ENCODE measurements at regions not wholly inside any gene's neighbourhood (a gene's known extent, or its start where the extent isn't known, plus 50 kb on each side); places are given as distances from the start of the nearest gene placed in this dataset.

DNA sequence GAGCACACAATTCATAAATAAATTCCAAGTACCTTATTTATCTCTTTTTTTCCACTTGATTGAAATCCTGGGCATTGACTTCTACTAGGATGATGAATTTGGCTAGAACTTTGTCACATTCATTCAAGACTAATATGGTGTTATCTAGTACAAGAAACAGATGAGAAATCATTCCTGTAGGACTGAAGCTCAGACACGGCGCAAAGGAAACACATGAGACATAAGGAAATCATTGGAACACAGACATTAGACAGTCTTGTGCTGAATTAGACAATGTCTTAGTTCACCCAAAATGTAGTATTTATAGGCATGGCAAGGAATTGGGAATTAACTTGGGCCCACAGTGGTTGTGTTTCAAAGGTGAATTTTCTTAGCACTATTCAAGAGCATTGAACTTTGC lies 305.7 kb downstream of the SETD4 start:
- Histone ChIP-seq H3K4me1 (no peaks in the 10 kb centered on the region), H3K9me3 (no peaks in the 10 kb centered on the region), H3K4me3 (replicated peaks in 1 of 3) (no peak overlapping the region), H3K36me3 (no peaks in the 10 kb centered on the region), H3K27me3 (no peaks in the 10 kb centered on the region), H3K27ac (no peak overlapping the region)
- intact Hi-C loops (cut with DNase I): no loop called here
- 90 to 93% methylated on average over 2 of the region's 2 CpGs for WGBS, 2 donors
- DNase-seq: no peak
- TF ChIP-seq POLR2A (IDR thresholded peaks at IDR 0.05): no peak
- TF ChIP-seq, protein P1, sequence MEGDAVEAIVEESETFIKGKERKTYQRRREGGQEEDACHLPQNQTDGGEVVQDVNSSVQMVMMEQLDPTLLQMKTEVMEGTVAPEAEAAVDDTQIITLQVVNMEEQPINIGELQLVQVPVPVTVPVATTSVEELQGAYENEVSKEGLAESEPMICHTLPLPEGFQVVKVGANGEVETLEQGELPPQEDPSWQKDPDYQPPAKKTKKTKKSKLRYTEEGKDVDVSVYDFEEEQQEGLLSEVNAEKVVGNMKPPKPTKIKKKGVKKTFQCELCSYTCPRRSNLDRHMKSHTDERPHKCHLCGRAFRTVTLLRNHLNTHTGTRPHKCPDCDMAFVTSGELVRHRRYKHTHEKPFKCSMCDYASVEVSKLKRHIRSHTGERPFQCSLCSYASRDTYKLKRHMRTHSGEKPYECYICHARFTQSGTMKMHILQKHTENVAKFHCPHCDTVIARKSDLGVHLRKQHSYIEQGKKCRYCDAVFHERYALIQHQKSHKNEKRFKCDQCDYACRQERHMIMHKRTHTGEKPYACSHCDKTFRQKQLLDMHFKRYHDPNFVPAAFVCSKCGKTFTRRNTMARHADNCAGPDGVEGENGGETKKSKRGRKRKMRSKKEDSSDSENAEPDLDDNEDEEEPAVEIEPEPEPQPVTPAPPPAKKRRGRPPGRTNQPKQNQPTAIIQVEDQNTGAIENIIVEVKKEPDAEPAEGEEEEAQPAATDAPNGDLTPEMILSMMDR (IDR thresholded peaks at IDR 0.05): no peak

DNA sequence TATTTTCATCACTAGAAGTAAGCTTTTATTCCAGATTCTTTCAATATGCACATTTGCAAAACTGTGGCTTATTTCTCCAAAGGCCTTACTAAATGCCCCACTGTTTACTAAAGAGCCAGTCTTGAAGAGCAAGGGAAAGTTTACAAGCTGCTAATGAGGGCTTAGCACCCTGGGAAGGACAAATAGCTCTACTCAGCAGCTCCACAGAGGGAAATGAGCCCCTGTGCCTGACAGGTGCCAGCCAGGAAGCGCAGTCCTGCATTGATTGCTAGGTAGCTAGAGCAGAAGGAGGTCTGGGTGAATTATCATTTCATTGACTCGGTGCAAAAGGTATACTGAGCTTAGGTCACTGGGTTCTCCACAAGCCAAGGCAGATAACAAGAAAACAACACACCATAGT lies 307.0 kb downstream of the SETD4 start:
- H3K4me3 ChIP-seq (replicated peaks in 1 of 3): no peak overlapping the region
- intact Hi-C loops (cut with DNase I): no loop called here
- H3K36me3 ChIP-seq: no peaks in the 10 kb centered on the region
- H3K4me1 ChIP-seq: no peaks in the 10 kb centered on the region
- WGBS, 2 donors: 74 to 78% methylated on average over 2 of the region's 2 CpGs
- H3K27me3 ChIP-seq: no peaks in the 10 kb centered on the region
- no peaks in the 10 kb centered on the region for H3K9me3 ChIP-seq
- no peak overlapping the region for H3K27ac ChIP-seq
- DNase-seq: no peak
- TF ChIP-seq, protein P1 (IDR thresholded peaks at IDR 0.05): no peak

DNA sequence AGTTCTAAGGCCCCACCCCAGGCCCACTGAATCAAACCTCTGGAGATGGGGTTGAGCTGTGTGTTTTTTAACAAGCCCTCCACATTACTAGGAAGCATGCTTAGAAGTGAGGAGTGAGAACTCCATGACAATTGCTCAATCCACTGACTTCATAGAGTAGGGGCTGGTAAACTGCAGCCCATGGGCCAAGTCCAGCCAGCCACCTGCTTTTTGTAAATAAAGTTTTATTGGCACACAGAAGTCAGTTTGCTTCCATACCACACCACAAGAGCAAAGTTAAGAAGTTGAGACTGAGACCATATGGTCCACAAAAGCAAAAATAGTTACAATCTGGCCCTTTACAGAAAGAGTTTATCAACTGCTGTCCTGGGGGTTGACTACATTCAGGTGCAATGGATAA lies 309.2 kb downstream of the SETD4 start:
- no peak overlapping the region for H3K4me3 ChIP-seq (replicated peaks in 1 of 3)
- DNase-seq: no peak
- TF ChIP-seq, protein P1 (IDR thresholded peaks at IDR 0.05): no peak
- no peak for TF ChIP-seq POLR2A (IDR thresholded peaks at IDR 0.05)
- no peaks in the 10 kb centered on the region for H3K27me3 ChIP-seq
- no peaks in the 10 kb centered on the region for H3K9me3 ChIP-seq
- no peaks in the 10 kb centered on the region for H3K4me1 ChIP-seq
- H3K27ac ChIP-seq: no peak overlapping the region
- H3K36me3 ChIP-seq: no peaks in the 10 kb centered on the region
- intact Hi-C loops (cut with DNase I): no loop called here

DNA sequence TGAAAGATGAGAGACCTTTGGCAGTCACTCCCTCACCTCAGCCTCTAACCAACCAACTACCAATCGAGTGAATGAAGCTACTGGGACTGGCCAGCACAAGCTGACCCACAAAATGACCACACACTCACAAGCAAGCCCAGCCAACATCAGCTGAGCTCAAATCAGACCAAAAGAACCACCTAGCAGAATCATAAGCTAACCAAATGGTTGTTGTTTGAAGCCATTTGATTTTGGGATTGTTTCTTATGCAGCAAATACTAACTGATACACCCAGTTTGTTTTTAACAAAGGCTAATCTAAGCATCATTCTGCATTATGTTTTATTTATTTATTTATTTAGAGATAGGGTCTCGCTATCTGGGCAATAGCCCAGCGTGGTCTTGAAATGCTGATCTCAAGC lies 310.4 kb downstream of the SETD4 start:
- Histone ChIP-seq H3K27ac (no peak overlapping the region), H3K4me1 (no peaks in the 10 kb centered on the region), H3K9me3 (no peaks in the 10 kb centered on the region), H3K36me3 (no peaks in the 10 kb centered on the region), H3K4me3 (replicated peaks in 1 of 3) (no peak overlapping the region), H3K27me3 (no peaks in the 10 kb centered on the region)
- no peak for DNase-seq
- intact Hi-C loops (cut with DNase I): no loop called here
- TF ChIP-seq, protein P1 (IDR thresholded peaks at IDR 0.05): no peak
- no peak for TF ChIP-seq POLR2A (IDR thresholded peaks at IDR 0.05)
- 90 to 99% methylated on average over 3 of the region's 3 CpGs for WGBS, 2 donors

DNA sequence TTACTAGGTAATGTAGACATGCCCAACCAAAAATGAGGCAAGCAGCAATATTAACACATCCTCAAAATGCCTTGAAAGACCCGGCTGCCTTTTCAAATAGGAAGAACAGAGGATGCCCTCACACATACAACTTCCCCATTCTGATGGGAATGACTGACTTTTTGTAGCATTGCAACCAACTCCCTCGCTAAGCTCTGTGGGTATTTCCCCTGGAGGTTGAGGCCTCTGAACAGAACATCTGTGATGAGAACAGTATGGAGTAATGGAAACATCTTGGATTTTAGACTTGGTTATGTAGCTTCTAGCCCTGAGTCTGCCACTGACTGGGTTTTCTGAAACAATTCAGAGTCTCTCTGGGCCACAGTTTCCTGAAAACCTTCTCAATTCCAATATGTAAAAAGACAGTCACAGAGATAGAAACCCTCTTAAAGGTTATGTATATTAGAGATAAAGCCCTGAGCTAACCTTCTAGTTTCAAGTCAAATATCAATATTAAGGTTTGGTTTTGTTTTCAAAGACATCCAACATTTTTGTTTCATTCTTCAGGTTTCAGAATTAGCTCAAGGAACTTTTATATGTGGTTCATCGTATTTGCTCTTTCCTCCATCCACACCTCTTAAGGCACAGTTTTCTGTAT lies 311.5 kb downstream of the SETD4 start:
- intact Hi-C loops (cut with DNase I): no loop called here
- no peaks in the 10 kb centered on the region for H3K36me3 ChIP-seq
- H3K4me3 ChIP-seq (replicated peaks in 1 of 3): no peak overlapping the region
- no peak overlapping the region for H3K27ac ChIP-seq
- DNase-seq: no peak
- H3K4me1 ChIP-seq: no peaks in the 10 kb centered on the region
- H3K9me3 ChIP-seq: no peaks in the 10 kb centered on the region
- TF ChIP-seq, protein P1 (IDR thresholded peaks at IDR 0.05): no peak
- TF ChIP-seq POLR2A (IDR thresholded peaks at IDR 0.05): no peak
- WGBS, 2 donors: 89 to 94% methylated on average over 3 of the region's 3 CpGs
- H3K27me3 ChIP-seq: no peaks in the 10 kb centered on the region

Measured in thyroid gland (tissue), 4 donors.